GM12891 (cell line): ENCODE measurements at regions not wholly inside any gene's neighbourhood (a gene's known extent, or its start where the extent isn't known, plus 50 kb on each side); places are given as distances from the start of the nearest gene placed in this dataset.

Experiments used
- PAX5 ChIP-seq: IDR thresholded peaks from 2 replicates; pipeline ENCODE4 v1.6.1; 2011; ENCODE audit warnings: low read length, moderate library complexity, mild to moderate bottlenecking; ENCODE audit not compliant: insufficient read depth, severe bottlenecking
- POLR2A ChIP-seq: IDR thresholded peaks from 2 replicates; pipeline ENCODE4 v1.6.1; 2011; ENCODE audit warnings: low read depth, low read length, control low read depth
- POLR2AphosphoS5 ChIP-seq: IDR thresholded peaks from 2 replicates; pipeline ENCODE4 v1.6.1; 2011; ENCODE audit warnings: low read depth, low read length, control low read depth
- POU2F2 ChIP-seq: IDR thresholded peaks from 2 replicates; pipeline ENCODE4 v1.6.1; 2011; ENCODE audit warnings: low read depth, mild to moderate bottlenecking, control low read depth, low read length, moderate library complexity
- SPI1 ChIP-seq: IDR thresholded peaks from 2 replicates; pipeline ENCODE4 v1.6.1; 2011; ENCODE audit warnings: low read depth, low read length, control low read depth
- TAF1 ChIP-seq: IDR thresholded peaks from 2 replicates; pipeline ENCODE4 v1.6.1; 2011; ENCODE audit warnings: low read depth, low read length, control low read depth

- no peak for TF ChIP-seq POLR2A
- TF ChIP-seq TAF1: no peak
- no peak for TF ChIP-seq POLR2AphosphoS5
- no peak for TF ChIP-seq SPI1
- no peak for TF ChIP-seq POU2F2
- TF ChIP-seq PAX5: no peak
Measured at GRCh38 chr5:54655761-54656160, 138.2 kb downstream of the SNX18 start.
